ENCODE measurements at regions not wholly inside any gene's neighbourhood (a gene's known extent, or its start where the extent isn't known, plus 50 kb on each side); places are given as distances from the start of the nearest gene placed in this dataset.

- DNase-seq (ENCODE audit: extremely low read depth in 1 of 11, low read depth in 9 of 11, low spot score in 4 of 11) = no peak
Observed at GRCh38 chr6:1104988-1105670, 206.8 kb upstream of the FOXQ1 start.

- no peak for DNase-seq (ENCODE audit: extremely low read depth in 1 of 11, low read depth in 9 of 11, low spot score in 4 of 11)
Observed at GRCh38 chr6:1103945-1104623, 207.8 kb upstream of the FOXQ1 start.

GRCh38 chr6:1103021-1103420, 208.9 kb upstream of the FOXQ1 start:
- DNase-seq (ENCODE audit: extremely low read depth in 1 of 11, low read depth in 9 of 11, low spot score in 4 of 11) = no peak

GRCh38 chr6:1100269-1100668, 211.6 kb upstream of the FOXQ1 start:
- DNase-seq (ENCODE audit: extremely low read depth in 1 of 11, low read depth in 9 of 11, low spot score in 4 of 11) = no peak

- no peak for DNase-seq (ENCODE audit: extremely low read depth in 1 of 11, low read depth in 9 of 11, low spot score in 4 of 11)
Observed at GRCh38 chr6:1099264-1099663, 212.6 kb upstream of the FOXQ1 start.

GRCh38 chr6:1096967-1097765, 214.7 kb upstream of the FOXQ1 start:
- DNase-seq (ENCODE audit: extremely low read depth in 1 of 11, low read depth in 9 of 11, low spot score in 4 of 11) = no peak

- no peak for DNase-seq (ENCODE audit: extremely low read depth in 1 of 11, low read depth in 9 of 11, low spot score in 4 of 11)
Observed at GRCh38 chr6:1094306-1094705, 217.6 kb upstream of the FOXQ1 start.

- no peak for DNase-seq (ENCODE audit: extremely low read depth in 1 of 11, low read depth in 9 of 11, low spot score in 4 of 11)
Observed at GRCh38 chr6:1091900-1092299, 220.0 kb upstream of the FOXQ1 start.

- DNase-seq (ENCODE audit: extremely low read depth in 1 of 11, low read depth in 9 of 11, low spot score in 4 of 11) = no peak
Observed at GRCh38 chr6:1089859-1090258, 222.0 kb upstream of the FOXQ1 start.

GRCh38 chr6:1088492-1089001, 223.4 kb upstream of the FOXQ1 start:
- no peak for DNase-seq (ENCODE audit: extremely low read depth in 1 of 11, low read depth in 9 of 11, low spot score in 4 of 11)

GRCh38 chr6:1087154-1087843, 224.6 kb upstream of the FOXQ1 start:
- no peak for DNase-seq (ENCODE audit: extremely low read depth in 1 of 11, low read depth in 9 of 11, low spot score in 4 of 11)

- DNase-seq (ENCODE audit: extremely low read depth in 1 of 11, low read depth in 9 of 11, low spot score in 4 of 11) = no peak
Observed at GRCh38 chr6:1086446-1087153, 225.3 kb upstream of the FOXQ1 start.

GRCh38 chr6:1082285-1082935, 229.5 kb upstream of the FOXQ1 start:
- no peak for DNase-seq (ENCODE audit: extremely low read depth in 1 of 11, low read depth in 9 of 11, low spot score in 4 of 11)

- DNase-seq (ENCODE audit: extremely low read depth in 1 of 11, low read depth in 9 of 11, low spot score in 4 of 11) = no peak
Observed at GRCh38 chr6:1081551-1082284, 230.2 kb upstream of the FOXQ1 start.

- DNase-seq (ENCODE audit: extremely low read depth in 1 of 11, low read depth in 9 of 11, low spot score in 4 of 11) = no peak
Observed at GRCh38 chr6:1080453-1081337, 231.2 kb upstream of the FOXQ1 start.

GRCh38 chr6:1079525-1079924, 232.4 kb upstream of the FOXQ1 start:
- DNase-seq (ENCODE audit: extremely low read depth in 1 of 11, low read depth in 9 of 11, low spot score in 4 of 11) = no peak

Data from renal cortex interstitium (tissue), 11 donors.